Liver (tissue), 3 donors: ENCODE measurements at regions not wholly inside any gene's neighbourhood (a gene's known extent, or its start where the extent isn't known, plus 50 kb on each side); places are given as distances from the start of the nearest gene placed in this dataset.

ENCODE experiments used
- CTCF ChIP-seq: fragments of 150-350 bp; IDR thresholded peaks from 2 replicates; pipeline ENCODE4 v1.5.1; 2017; ENCODE audit warnings: improper control_type of control experiment, low read depth, low read length; ENCODE audit not compliant: missing input control
- GABPA ChIP-seq, 2 donors: IDR thresholded peaks in 1 of 2; conservative IDR thresholded peaks in 1 of 2; 2 replicates each; pipeline ENCODE4 v1.6.1; 2016; ENCODE audit warnings: antibody characterized with exemption in 2 of 2, mild to moderate bottlenecking in 1 of 2, moderate library complexity in 1 of 2
- HNF4A ChIP-seq, 2 donors: conservative IDR thresholded peaks; 2 replicates each; pipeline ENCODE4 v1.6.1; 2016; ENCODE audit warnings: antibody characterized with exemption in 2 of 2, mild to moderate bottlenecking in 2 of 2
- JUND ChIP-seq, 2 donors: IDR thresholded peaks; 2 replicates each; pipeline ENCODE4 v1.6.1; 2016; ENCODE audit warnings: antibody characterized with exemption in 2 of 2
- MAX ChIP-seq: IDR thresholded peaks from 2 replicates; pipeline ENCODE4 v1.6.1; 2016; ENCODE audit warnings: antibody characterized with exemption
- NR2F2 ChIP-seq: IDR thresholded peaks from 2 replicates; pipeline ENCODE4 v1.6.1; 2016; ENCODE audit warnings: antibody characterized with exemption
- RAD21 ChIP-seq, 2 donors: IDR thresholded peaks; 2 replicates each; pipeline ENCODE4 v1.6.1; 2016; ENCODE audit warnings: antibody characterized with exemption in 2 of 2, mild to moderate bottlenecking in 2 of 2
- TAF1 ChIP-seq: conservative IDR thresholded peaks from 2 replicates; pipeline ENCODE4 v1.6.1; 2016; ENCODE audit warnings: antibody characterized with exemption, mild to moderate bottlenecking
- YY1 ChIP-seq: IDR thresholded peaks from 2 replicates; pipeline ENCODE4 v1.6.1; 2016; ENCODE audit warnings: antibody characterized with exemption, mild to moderate bottlenecking
- TF ChIP-seq, protein P1 (sequence below): IDR thresholded peaks from 2 replicates; pipeline ENCODE4 v1.6.1; 2016; ENCODE audit warnings: antibody characterized with exemption, mild to moderate bottlenecking
- TF ChIP-seq, protein P2 (sequence below): IDR thresholded peaks from 2 replicates; pipeline ENCODE4 v1.6.1; 2016; ENCODE audit warnings: antibody characterized with exemption
- TF ChIP-seq, protein P3 (sequence below): IDR thresholded peaks from 2 replicates; pipeline ENCODE4 v1.6.1; 2016; ENCODE audit warnings: antibody characterized with exemption
- donor health status: healthy.
- donor health status: healthy.

DNA sequence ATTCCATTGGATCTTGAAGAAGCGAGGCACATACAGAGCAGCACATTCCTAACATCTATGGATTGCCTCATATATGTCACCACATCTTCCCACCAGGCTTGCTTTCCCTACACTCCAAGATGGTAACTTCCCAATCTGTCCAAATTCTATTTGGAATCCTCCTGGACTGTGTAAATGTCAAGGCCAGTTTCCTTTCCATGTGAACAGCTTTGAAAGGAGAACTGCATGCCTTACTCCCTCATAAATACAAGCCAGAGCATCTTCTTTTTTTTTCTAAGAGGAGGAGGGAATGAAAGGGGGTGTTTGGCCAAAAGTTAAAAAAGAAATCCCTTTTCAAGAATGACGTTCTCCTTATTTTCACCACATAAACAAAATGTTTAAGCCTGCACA is 103.8 kb upstream of the OSR1 start:
- no peak for TF ChIP-seq CTCF
- TF ChIP-seq JUND (IDR thresholded peaks at IDR 0.05), result no peak
- TF ChIP-seq RAD21 (IDR thresholded peaks at IDR 0.05), result no peak
- TF ChIP-seq, protein P1, sequence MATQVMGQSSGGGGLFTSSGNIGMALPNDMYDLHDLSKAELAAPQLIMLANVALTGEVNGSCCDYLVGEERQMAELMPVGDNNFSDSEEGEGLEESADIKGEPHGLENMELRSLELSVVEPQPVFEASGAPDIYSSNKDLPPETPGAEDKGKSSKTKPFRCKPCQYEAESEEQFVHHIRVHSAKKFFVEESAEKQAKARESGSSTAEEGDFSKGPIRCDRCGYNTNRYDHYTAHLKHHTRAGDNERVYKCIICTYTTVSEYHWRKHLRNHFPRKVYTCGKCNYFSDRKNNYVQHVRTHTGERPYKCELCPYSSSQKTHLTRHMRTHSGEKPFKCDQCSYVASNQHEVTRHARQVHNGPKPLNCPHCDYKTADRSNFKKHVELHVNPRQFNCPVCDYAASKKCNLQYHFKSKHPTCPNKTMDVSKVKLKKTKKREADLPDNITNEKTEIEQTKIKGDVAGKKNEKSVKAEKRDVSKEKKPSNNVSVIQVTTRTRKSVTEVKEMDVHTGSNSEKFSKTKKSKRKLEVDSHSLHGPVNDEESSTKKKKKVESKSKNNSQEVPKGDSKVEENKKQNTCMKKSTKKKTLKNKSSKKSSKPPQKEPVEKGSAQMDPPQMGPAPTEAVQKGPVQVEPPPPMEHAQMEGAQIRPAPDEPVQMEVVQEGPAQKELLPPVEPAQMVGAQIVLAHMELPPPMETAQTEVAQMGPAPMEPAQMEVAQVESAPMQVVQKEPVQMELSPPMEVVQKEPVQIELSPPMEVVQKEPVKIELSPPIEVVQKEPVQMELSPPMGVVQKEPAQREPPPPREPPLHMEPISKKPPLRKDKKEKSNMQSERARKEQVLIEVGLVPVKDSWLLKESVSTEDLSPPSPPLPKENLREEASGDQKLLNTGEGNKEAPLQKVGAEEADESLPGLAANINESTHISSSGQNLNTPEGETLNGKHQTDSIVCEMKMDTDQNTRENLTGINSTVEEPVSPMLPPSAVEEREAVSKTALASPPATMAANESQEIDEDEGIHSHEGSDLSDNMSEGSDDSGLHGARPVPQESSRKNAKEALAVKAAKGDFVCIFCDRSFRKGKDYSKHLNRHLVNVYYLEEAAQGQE, result no peak
- TF ChIP-seq YY1, result no peak
- TF ChIP-seq MAX, result no peak
- TF ChIP-seq TAF1, result no peak
- TF ChIP-seq, protein P2, sequence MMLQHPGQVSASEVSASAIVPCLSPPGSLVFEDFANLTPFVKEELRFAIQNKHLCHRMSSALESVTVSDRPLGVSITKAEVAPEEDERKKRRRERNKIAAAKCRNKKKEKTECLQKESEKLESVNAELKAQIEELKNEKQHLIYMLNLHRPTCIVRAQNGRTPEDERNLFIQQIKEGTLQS, result no peak
- no peak for TF ChIP-seq GABPA (IDR thresholded peaks at IDR 0.05 in 1 of 2, conservative IDR thresholded peaks at IDR 0.05 in 1 of 2)
- TF ChIP-seq HNF4A (conservative IDR thresholded peaks at IDR 0.05), result no peak
- TF ChIP-seq, protein P3, sequence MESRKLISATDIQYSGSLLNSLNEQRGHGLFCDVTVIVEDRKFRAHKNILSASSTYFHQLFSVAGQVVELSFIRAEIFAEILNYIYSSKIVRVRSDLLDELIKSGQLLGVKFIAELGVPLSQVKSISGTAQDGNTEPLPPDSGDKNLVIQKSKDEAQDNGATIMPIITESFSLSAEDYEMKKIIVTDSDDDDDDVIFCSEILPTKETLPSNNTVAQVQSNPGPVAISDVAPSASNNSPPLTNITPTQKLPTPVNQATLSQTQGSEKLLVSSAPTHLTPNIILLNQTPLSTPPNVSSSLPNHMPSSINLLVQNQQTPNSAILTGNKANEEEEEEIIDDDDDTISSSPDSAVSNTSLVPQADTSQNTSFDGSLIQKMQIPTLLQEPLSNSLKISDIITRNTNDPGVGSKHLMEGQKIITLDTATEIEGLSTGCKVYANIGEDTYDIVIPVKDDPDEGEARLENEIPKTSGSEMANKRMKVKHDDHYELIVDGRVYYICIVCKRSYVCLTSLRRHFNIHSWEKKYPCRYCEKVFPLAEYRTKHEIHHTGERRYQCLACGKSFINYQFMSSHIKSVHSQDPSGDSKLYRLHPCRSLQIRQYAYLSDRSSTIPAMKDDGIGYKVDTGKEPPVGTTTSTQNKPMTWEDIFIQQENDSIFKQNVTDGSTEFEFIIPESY, result no peak
- TF ChIP-seq NR2F2, result no peak
